PFSK-1 (cell line): ENCODE measurements at regions not wholly inside any gene's neighbourhood (a gene's known extent, or its start where the extent isn't known, plus 50 kb on each side); places are given as distances from the start of the nearest gene placed in this dataset.

Experiments used
- FOXP2 ChIP-seq: optimal IDR thresholded peaks from 2 replicates; pipeline ENCODE3; 2011; ENCODE audit warnings: borderline replicate concordance, control low read depth, inconsistent platforms; ENCODE audit not compliant: insufficient read depth; ENCODE audit errors: extremely low read length, extremely low read depth
- POLR2AphosphoS5 ChIP-seq: IDR thresholded peaks from 2 replicates; pipeline ENCODE4 v1.6.1; 2012; ENCODE audit warnings: low read depth, mild to moderate bottlenecking, control low read depth, low read length, moderate library complexity
- SIN3A ChIP-seq: IDR thresholded peaks from 2 replicates; pipeline ENCODE4 v1.6.1; 2012; ENCODE audit warnings: mild to moderate bottlenecking, low read length, moderate library complexity, borderline replicate concordance; ENCODE audit not compliant: insufficient read depth
- TAF1 ChIP-seq: IDR thresholded peaks from 2 replicates; pipeline ENCODE4 v1.6.1; 2012; ENCODE audit warnings: low read length, control low read depth, borderline replicate concordance; ENCODE audit not compliant: insufficient read depth
- TF ChIP-seq, protein P1 (sequence below), 2 experiments: IDR thresholded peaks; 2 replicates each; pipeline versions ENCODE4 v1.6.1 to v1.8.0; 2011 to 2012; ENCODE audit warnings: low read depth in 2 of 2, low read length in 2 of 2, control low read depth in 1 of 2, inconsistent platforms in 1 of 2, mild to moderate bottlenecking in 1 of 2, moderate library complexity in 1 of 2; ENCODE audit not compliant: insufficient read depth in 1 of 2

DNA sequence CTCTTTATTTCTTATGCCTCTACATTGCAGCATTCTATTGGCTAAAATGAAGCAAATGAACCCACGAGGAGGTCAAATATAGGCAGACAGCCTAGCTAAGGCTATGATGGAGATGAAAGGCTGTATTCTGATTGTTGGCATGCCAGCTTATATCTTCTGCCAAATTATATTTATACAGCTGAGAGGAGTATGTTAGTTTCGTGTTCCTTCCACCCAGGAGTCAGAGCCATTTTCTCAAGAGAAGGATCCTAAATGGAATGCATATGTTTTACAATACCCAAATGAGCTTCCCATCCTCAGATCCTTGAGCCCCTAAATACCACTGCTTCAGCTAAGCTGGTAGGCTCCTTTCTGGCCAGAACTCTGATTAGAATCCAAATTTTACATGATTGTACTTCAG lies 178.4 kb upstream of the HDDC2 start:
- TF ChIP-seq POLR2AphosphoS5, result no peak
- no peak for TF ChIP-seq TAF1
- TF ChIP-seq, protein P1, sequence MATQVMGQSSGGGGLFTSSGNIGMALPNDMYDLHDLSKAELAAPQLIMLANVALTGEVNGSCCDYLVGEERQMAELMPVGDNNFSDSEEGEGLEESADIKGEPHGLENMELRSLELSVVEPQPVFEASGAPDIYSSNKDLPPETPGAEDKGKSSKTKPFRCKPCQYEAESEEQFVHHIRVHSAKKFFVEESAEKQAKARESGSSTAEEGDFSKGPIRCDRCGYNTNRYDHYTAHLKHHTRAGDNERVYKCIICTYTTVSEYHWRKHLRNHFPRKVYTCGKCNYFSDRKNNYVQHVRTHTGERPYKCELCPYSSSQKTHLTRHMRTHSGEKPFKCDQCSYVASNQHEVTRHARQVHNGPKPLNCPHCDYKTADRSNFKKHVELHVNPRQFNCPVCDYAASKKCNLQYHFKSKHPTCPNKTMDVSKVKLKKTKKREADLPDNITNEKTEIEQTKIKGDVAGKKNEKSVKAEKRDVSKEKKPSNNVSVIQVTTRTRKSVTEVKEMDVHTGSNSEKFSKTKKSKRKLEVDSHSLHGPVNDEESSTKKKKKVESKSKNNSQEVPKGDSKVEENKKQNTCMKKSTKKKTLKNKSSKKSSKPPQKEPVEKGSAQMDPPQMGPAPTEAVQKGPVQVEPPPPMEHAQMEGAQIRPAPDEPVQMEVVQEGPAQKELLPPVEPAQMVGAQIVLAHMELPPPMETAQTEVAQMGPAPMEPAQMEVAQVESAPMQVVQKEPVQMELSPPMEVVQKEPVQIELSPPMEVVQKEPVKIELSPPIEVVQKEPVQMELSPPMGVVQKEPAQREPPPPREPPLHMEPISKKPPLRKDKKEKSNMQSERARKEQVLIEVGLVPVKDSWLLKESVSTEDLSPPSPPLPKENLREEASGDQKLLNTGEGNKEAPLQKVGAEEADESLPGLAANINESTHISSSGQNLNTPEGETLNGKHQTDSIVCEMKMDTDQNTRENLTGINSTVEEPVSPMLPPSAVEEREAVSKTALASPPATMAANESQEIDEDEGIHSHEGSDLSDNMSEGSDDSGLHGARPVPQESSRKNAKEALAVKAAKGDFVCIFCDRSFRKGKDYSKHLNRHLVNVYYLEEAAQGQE (IDR thresholded peaks at IDR 0.05; ENCODE audit: insufficient read depth in 1 of 2, low read depth in 2 of 2, low read length in 2 of 2), result no peak
- no peak for TF ChIP-seq SIN3A
- no peak for TF ChIP-seq FOXP2
